ENCODE measurements at regions not wholly inside any gene's neighbourhood (a gene's known extent, or its start where the extent isn't known, plus 50 kb on each side); places are given as distances from the start of the nearest gene placed in this dataset.

- TF ChIP-seq POLR2A (IDR thresholded peaks at IDR 0.05): no peak
- TF ChIP-seq, protein P1, sequence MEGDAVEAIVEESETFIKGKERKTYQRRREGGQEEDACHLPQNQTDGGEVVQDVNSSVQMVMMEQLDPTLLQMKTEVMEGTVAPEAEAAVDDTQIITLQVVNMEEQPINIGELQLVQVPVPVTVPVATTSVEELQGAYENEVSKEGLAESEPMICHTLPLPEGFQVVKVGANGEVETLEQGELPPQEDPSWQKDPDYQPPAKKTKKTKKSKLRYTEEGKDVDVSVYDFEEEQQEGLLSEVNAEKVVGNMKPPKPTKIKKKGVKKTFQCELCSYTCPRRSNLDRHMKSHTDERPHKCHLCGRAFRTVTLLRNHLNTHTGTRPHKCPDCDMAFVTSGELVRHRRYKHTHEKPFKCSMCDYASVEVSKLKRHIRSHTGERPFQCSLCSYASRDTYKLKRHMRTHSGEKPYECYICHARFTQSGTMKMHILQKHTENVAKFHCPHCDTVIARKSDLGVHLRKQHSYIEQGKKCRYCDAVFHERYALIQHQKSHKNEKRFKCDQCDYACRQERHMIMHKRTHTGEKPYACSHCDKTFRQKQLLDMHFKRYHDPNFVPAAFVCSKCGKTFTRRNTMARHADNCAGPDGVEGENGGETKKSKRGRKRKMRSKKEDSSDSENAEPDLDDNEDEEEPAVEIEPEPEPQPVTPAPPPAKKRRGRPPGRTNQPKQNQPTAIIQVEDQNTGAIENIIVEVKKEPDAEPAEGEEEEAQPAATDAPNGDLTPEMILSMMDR (IDR thresholded peaks at IDR 0.05 in 4 of 5, conservative IDR thresholded peaks at IDR 0.05 in 1 of 5): no peak
- Histone ChIP-seq H3K27ac (peak overlapping the region in 3 of 4 donors; percentile 56 to 72 (median 71)), H3K9me3 (no peaks in the 10 kb centered on the region), H3K36me3 (no peaks in the 10 kb centered on the region), H3K4me1 (peaks cover 0 to 20% of the 10 kb centered on the region in 2 donors), H3K27me3 (no peaks in the 10 kb centered on the region), H3K4me3 (no peak overlapping the region)
- intact Hi-C loops (cut with DNase I; ENCODE audit: low total_unique reads): no loop called here
- peak; percentile 76 to 86 for ATAC-seq
- DNase-seq: no peak
- in situ Hi-C loops (cut with MboI; ENCODE audit: low sequenced_read_pairs in 4 of 4): no loop called here
These were observed 132.9 kb upstream of the ZBTB20 start for GRCh38 chr3:115279939-115280338.

DNA sequence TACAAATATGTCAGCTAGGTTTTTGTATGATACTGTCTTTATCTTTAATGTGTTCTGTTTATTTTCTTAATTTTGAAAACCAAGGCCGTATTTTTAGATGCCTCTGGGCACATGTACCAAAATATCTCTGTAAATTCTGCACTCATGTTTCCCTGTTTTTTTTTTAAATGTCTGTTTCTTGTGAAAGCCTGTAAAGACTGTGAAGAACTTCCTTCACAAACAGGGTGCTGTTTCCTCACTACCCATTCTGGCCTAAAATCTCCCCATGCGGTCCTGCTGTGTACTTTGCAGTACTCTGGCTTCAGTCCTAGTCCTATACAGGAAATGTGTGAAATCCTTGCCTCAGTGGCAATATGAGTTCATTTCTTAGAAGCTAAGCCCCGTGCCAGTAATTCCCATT lies 133.4 kb upstream of the ZBTB20 start:
- Histone ChIP-seq H3K4me1 (peaks cover 0 to 20% of the 10 kb centered on the region in 2 donors), H3K36me3 (no peaks in the 10 kb centered on the region), H3K9me3 (no peaks in the 10 kb centered on the region), H3K27me3 (no peaks in the 10 kb centered on the region), H3K27ac (peak overlapping the region in 3 of 4 donors; percentile 56 to 72 (median 71)), H3K4me3 (no peak overlapping the region)
- intact Hi-C loops (cut with DNase I; ENCODE audit: low total_unique reads) (no loop called here), in situ Hi-C loops (cut with MboI; ENCODE audit: low sequenced_read_pairs in 4 of 4) (no loop called here)
- TF ChIP-seq, protein P1 (IDR thresholded peaks at IDR 0.05 in 4 of 5, conservative IDR thresholded peaks at IDR 0.05 in 1 of 5): no peak
- TF ChIP-seq POLR2A (IDR thresholded peaks at IDR 0.05): no peak
- ATAC-seq (no peak), DNase-seq (no peak)

DNA sequence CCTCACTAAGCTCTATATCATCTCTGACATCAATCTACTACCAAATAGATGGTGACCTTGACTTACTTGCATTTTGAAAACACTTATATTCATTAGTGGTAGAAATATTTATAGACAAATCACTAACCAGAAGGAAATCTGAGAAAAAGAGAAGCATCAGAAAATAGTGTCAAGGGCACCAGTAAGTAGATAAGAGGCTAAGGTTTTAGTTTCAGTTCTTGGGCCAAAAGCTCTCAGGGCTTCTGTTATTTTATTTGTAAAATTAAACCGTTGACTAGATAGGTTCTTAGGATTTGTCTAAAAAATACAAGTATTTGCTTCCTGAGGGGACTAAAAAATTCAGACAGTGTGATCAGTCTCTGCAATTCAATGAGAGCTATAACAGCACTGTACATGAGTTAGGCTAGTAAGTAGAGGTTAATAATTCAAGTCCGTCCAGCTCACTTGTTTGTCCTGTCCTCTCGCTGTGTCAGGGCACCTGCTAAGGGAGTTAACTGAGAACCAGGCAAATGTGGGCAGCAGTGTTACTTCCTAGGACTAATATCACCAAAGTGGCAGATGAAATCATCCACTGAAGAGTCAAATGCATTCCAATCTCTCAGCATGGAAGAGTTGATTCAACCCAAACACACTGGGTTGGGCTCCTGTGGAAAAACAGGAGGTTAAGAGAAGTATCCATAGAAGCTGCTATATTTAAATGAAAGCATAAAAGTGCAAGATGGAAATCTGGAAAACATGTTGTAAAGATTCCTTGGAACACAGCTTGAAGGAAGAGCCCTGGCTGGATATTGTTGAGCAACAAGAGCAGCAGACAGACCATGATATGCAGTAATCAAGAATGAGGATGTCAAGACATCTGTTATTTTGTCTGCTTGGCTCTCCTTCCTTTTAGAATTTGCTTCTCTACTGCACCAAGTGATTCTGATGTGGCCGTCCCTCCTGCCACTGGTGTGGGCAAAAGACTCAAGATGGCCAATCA lies 134.9 kb upstream of the ZBTB20 start:
- H3K4me1 ChIP-seq: peaks cover 0 to 30% of the 10 kb centered on the region in 2 donors
- H3K36me3 ChIP-seq: no peaks in the 10 kb centered on the region
- no peaks in the 10 kb centered on the region for H3K27me3 ChIP-seq
- no peak overlapping the region for H3K4me3 ChIP-seq
- DNase-seq (no peak), ATAC-seq (peak in 1 of 2 donors; percentile 10)
- no peaks in the 10 kb centered on the region for H3K9me3 ChIP-seq
- H3K27ac ChIP-seq: peak overlapping the region in 3 of 4 donors; percentile 36 to 56 (median 41)
- TF ChIP-seq, protein P1 (IDR thresholded peaks at IDR 0.05 in 4 of 5, conservative IDR thresholded peaks at IDR 0.05 in 1 of 5): no peak
- TF ChIP-seq POLR2A (IDR thresholded peaks at IDR 0.05): no peak
- intact Hi-C loops (cut with DNase I; ENCODE audit: low total_unique reads) (no loop called here), in situ Hi-C loops (cut with MboI; ENCODE audit: low sequenced_read_pairs in 4 of 4) (no loop called here)

- TF ChIP-seq, protein P1 (IDR thresholded peaks at IDR 0.05 in 4 of 5, conservative IDR thresholded peaks at IDR 0.05 in 1 of 5): no peak
- TF ChIP-seq POLR2A (IDR thresholded peaks at IDR 0.05): no peak
- in situ Hi-C loops (cut with MboI; ENCODE audit: low sequenced_read_pairs in 4 of 4): no loop called here
- no peak for ATAC-seq
These were observed 137.9 kb upstream of the ZBTB20 start for GRCh38 chr3:115284980-115285379.

More at GRCh38 chr3:115284980-115285379, 137.9 kb upstream of the ZBTB20 start:
- H3K27me3 ChIP-seq: no peaks in the 10 kb centered on the region
- H3K9me3 ChIP-seq: no peaks in the 10 kb centered on the region
- no peaks in the 10 kb centered on the region for H3K36me3 ChIP-seq
- H3K27ac ChIP-seq: no peak overlapping the region
- intact Hi-C loops (cut with DNase I; ENCODE audit: low total_unique reads): no loop called here
- H3K4me3 ChIP-seq: no peak overlapping the region
- DNase-seq: no peak
- H3K4me1 ChIP-seq: peaks cover 0 to 27% of the 10 kb centered on the region in 2 donors
